ENCODE measurements at regions not wholly inside any gene's neighbourhood (a gene's known extent, or its start where the extent isn't known, plus 50 kb on each side); places are given as distances from the start of the nearest gene placed in this dataset.

DNA sequence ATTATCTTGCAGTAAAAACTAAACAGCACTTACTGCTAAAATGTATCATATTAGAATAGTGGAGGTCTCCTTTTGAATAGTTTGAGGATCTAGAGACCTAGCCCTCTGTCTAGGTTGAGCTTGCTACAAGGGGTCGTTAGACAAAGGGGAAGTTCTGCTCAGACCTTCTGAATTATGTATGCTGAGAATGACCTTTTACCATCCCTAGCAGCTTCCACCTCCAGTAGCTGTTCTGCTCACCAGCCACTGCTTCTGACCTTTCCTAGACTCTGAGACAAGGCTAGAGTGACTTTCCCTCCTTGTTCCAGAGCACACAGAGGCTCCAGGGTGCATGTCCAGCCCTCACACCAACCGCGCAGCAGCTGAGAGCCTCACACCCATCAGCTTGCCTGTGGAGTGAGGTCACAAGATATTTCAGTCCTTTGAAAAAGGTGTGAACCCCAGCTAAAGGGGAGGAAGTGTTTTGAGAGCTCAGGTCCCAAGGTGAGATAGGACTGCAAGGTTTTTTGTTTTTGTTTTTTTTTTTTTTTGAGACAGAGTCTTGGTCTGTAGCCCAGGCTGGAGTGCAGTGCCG is 289.3 kb upstream of the TNP1 start:
- DNase-seq: no peak

DNA sequence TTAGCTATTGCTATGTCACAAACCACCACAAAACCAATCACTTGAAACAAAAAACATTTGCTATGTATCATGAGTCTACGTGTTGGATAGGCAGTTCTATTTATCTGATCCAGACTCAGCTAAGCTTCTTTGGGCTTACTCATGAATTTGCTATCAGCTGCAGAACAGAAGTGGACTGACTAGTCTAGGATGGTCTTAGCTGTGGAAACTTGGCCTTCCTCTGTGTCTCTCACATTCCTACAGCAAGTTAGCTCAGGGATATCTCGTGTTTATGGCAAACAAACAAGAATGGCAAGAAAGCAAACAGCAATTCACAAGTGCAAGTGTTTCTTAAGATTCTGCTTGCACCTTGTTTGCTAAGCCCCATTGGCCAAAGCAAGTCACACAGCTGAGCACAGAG is 288.0 kb upstream of the TNP1 start:
- no peak for DNase-seq

DNA sequence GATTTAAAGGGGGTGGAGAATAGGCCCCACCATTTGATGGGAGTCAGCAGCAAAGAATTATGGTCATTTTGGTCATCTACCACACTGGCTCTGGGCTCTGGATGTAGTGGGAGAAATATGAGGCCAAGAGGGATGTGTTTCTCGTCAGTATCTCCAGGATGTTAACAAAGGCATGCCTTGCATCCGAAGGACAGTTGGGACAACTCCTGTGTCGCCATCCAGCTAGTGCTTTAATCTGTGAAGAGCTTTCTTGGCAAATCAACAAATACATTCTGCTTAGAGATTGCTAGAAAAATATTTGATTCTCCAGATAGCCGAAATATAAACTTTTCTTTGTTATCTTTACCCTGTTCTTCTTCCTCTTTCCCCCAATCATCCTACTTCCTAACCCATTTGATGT is 287.1 kb upstream of the TNP1 start:
- DNase-seq: no peak

DNA sequence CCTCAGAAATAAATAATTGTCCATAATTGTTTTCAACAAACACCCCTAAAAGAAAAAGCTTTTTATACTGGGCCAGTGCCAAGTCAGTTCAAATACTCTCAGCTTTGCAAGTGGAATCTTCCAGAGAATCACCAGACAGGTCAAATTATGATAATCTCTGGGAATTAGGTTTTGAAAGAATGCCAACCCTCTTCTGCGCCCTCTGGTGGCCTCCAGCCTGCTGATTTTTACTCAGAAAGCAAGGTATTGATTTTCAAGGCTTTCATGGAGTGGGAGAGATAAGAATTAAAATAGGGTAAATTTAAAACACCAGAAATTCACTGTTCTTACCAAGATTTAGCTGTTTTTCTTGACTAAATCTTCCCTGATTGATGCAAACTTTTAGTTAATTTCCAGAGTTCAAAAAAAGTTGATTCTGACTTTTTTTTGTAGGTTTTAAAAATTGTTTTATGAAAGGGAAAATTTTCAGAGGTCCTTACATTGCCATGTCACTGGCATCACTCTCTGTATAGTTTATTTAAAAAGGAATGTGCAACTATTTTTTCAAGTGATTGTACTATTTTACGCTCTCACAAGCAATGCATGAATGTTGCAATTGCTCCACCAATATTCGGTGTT is 282.9 kb upstream of the TNP1 start:
- DNase-seq: no peak

DNA sequence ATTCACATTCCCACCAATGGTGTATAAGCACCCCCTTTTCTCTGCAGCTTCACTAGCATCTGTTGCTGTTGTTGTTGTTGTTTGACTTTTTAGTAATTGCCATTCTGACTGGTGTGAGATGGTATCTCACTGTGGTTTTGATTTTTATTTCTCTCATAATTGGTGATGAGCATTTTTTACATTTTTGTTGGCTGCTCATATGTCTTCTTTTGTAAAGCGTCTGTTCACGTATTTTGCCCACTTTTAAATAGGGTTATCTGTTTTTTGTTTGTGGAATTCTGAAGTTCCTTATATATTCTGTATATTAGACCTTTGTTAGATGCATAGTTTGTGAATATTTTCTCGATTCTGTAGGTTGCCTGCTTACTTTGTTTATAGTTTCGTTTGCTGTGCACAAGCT is 278.4 kb upstream of the TNP1 start:
- no peak for DNase-seq

DNA sequence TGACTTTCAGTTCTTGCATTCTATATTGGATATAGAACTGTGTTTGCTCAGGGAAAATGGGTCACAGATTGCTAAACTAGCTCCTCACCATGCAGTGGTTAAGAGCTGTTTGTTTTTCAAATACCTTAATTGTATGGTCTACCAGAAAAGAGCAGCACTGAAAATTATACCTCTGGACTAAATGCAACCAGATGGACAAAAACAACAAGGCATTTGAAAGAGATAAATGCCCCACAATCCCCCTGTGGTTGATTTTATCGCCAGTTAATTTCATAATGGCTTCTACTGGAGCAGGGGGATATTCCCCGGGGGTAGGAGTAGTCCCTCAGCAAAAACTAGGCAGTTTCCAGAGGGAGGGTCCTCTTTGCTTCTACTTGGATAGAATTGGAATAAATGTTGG is 267.9 kb upstream of the TNP1 start:
- DNase-seq: no peak

DNA sequence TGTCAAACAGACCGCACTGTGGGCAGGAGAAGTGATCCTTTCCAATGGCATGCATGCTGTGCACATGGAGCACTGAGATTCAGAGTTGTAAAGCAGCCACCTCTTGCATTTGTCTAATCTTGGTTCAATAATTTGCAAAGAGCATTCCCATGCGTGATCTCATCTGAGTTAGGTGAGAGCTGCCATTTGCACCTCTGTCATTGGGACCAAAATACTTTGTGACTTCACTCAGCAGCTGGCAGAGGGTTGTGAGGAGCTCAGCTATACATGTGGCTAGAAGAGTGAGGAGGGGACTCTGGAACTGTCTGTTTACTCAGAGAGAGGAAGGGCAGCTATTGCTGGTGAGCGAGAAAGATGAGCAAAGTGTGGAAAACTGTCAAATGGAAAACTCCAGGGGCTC is 265.1 kb upstream of the TNP1 start:
- DNase-seq: no peak

DNA sequence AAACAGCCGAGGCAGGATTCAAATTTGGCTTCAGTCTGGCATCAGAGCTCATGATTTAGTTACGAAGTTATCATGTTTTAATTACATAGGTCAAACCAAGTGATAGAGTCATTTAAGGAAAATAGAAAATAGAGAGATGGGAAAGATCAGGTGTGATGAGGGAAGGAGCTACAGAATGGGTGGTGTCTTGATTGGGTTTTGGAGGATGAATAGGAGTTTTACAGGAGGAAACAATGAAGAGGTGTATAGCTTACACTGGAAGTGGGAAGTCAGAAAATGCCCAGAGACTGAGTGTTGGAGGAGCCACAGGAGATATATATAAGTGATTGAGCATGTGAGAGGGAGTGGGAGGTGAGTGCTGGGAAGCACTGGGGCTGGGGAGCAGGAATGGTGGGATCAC is 264.2 kb upstream of the TNP1 start:
- DNase-seq: no peak

DNA sequence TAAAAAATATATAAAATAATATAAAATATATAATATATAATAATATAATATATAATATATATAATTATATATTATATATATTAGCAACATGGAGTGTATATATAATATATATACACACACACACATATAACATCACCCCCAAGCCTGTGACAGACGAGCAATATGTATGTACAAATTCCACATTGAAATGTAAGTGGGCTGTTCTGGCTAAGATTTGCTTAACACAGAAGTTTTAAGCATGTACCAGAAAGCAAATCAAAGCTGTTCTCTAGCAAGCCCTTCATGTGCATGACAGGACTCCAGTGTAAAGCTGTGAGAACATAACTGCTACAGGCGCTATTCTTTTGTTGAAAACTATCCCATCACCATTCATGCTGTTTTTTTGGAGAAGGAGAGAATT is 261.7 kb upstream of the TNP1 start:
- no peak for DNase-seq

DNA sequence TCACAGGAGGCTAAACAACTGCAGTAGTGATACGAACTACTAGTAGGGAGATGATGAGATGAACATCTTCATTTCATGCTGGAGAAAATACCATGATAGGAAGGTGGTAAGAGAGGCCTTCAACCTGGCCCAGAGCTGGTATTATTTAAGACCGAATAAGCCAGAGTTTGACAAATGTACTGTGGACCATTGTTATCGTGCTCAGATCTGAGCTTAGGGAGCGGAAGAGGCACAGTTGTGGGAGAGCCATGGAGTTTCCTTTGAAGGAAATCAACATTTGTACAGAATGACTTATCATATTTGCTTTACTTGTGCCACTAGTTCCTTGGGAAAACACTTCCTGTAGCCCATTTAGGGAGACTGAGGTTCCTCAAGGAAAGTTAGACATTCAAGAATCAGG is 260.6 kb upstream of the TNP1 start:
- no peak for DNase-seq

DNA sequence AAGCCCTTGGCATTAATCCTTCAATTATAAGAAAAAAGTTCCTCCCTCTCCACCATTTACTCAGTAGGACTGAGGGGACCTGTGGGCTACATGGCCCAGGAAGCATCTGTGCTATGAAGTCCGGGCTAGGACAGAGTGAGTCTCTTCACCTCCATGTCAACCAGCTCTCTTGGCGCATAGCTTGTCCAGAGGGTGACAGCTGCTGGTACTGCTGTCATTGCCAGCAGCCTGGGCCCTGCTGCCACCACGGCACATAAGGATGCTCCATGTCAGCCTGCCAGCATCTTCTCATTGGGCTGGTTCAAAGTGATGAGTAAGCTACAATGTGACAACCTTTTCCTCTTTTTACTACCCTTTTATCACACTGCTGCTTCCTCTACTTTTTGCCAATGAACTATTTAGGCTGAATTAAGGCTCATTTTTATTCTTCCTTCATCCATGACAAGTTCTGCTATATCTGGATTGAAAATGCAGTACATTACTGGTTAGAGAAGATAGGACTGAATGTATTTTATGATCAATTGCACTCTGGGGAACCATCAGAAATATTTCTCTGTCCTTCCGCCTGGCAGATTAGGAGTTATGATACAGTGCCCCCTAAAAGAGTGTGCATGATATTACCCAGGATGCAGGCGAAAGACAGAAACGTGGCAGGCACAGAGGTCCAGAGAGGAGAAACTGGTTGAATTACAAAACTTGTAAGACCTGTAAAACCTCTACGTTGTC is 258.9 kb upstream of the TNP1 start:
- DNase-seq: no peak

DNA sequence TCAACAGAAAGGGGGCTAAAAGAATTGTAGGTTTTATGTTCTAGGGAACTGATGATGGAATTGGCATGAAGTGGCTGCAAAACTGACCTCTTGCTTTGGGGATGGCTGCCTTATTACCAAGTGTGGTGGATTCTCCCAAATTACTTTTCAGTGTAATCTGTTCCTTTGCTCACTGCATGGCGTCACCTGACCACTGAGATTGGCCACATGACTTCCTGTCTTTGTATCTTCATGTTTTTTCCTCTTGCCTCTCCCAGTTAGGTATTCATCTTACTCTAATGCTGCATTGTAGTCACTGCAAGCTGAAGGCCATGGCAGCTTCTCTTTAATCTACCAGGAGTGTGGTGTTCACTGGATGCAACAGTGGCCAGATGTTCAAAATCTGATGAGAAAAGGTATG is 257.7 kb upstream of the TNP1 start:
- DNase-seq: no peak

DNA sequence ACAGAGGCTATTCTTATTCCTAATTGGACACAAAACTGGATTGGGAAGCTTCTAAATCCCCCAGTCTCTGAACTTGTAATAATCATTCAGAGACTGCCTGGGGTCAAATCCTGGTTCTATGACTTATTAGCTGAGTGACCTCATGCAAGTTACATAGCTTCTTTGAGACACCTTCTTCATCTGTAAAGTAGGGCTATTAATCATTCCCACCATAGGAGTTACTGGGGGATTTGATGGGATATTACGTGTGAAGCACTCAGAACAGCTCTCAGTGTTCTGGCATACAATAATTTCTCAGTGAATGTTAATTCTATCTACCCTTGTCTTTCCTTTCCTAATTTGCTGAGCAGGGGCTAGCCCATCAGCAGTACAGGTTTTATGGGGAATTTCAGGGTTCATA is 256.7 kb upstream of the TNP1 start:
- no peak for DNase-seq

DNA sequence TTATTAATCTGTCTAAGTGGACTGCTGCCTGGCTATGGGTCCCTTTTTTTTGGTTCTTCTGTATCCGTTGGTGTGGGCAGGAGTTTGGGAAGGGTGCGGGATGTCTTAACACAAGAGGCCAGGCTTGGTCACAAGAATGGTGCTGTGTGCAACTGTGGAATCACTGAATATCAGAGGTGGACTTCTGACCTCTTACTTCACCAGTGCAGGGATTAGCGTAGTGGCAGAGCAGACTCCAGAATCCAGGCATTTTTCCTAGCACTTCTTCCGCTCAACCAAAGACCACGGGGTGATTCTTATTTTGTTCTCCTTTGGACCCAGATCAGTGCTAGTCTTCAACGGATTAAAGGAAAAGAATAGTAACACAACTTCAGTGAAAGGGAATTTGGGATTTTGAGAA is 254.3 kb upstream of the TNP1 start:
- DNase-seq: no peak

DNA sequence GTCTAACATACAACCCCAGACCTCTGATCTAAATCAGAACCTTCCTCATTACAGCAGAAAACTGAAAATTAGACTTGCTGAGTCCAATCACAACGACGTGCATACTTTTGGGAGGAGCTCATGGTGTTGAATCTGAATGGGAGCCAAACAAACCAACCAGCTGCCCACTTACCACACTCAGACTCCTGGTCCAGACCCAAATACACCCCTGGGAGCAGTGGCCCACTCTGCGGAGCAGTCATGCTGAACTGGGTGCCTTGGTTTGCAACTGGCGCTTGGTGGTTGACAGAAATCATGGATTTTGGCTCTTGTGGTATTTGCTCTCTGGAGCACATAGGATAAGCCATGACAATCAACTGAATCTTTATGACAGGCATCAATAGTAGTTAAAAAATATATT is 253.6 kb upstream of the TNP1 start:
- DNase-seq: no peak

DNA sequence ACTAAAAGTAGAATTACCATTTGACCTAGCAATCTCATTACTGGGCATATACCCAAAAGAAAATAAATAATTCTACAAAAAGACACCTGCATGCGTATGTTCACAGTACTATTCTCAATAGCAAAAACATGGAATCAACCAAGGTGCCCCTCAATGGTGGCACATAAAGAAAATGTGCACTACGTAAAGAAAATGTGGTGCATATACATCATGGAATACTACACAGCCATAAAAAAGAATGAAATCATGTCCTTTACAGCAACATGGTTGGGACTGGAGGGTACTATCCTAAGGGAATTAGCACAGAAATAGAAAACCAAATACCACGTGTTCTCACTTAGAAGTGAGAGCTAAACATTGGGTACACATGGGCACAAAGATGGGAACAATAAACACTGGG is 250.7 kb upstream of the TNP1 start:
- no peak for DNase-seq

DNA sequence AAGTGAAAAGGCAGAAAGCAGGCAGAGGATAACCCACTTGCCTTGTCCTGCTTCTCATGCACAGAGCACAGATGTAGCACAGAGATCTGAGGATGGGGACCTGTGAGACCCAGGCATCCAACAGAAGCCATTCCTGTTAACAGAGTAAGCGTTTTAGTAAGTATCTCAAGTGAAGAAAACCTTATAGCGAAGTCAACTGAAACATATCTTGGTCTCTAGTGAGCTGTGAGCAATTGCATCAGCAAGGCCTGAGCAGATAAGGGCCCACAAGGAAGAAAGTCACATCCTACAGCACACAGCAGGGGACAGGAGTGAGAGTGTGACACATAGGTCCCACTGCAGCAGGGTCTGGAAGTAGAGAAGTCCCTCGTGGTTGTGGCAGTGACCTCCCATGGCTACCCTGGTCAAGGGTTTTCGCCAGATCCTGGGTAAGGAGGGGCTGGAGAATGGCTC is 248.7 kb upstream of the TNP1 start:
- no peak for DNase-seq

DNA sequence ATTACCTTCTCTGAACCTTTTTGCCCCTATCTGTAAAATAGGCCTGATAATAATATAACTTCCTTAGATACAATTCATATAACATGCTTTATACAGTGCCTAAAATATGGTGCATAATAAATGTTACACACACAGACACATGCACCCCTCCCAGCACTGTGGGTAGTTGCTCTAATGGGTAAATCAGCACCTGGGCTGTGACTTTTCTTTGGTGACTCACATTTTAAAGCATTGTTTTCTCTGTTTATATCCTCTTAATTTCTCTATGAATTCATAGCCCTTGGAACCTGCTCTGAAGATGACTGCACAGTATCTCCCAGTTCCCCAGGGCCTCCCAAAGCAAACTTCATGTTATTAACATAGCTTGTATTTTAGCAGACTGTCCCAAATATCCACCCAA is 248.2 kb upstream of the TNP1 start:
- no peak for DNase-seq

DNA sequence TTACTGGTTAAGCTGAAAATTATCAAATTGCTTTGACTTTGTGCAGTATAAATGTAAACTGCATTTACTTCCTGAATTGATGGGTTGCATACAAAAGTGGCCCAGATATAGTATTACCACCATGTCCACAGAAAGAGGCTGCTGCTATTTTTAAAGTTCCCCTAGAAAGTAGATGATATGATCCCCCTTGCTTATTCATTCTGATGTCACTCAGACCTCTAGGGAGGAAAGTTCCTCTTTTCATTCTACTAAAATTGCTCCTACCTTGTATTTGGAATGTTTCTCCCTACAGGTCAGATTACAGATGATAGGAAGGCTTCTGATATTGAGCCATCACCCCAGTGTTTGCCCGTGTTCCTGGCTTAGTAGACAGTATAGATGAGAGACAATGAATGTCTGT is 247.6 kb upstream of the TNP1 start:
- no peak for DNase-seq

DNA sequence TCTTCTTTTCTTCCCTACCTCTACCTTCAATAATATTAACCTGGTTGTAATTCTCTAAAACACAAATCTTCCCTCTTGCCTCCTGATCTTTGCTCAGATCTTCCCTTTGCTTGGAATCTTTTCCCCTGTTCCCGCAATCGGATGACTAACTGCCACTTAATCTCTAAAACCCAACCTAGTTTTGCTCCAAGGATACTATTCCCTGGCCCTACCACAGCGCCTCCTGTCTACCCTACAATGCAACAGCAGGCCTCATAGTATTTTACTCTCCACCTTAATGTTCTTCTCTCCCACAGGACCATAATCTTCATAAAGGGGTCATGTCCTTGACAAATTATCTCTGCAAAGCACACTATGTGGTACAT is 246.8 kb upstream of the TNP1 start:
- DNase-seq: no peak

DNA sequence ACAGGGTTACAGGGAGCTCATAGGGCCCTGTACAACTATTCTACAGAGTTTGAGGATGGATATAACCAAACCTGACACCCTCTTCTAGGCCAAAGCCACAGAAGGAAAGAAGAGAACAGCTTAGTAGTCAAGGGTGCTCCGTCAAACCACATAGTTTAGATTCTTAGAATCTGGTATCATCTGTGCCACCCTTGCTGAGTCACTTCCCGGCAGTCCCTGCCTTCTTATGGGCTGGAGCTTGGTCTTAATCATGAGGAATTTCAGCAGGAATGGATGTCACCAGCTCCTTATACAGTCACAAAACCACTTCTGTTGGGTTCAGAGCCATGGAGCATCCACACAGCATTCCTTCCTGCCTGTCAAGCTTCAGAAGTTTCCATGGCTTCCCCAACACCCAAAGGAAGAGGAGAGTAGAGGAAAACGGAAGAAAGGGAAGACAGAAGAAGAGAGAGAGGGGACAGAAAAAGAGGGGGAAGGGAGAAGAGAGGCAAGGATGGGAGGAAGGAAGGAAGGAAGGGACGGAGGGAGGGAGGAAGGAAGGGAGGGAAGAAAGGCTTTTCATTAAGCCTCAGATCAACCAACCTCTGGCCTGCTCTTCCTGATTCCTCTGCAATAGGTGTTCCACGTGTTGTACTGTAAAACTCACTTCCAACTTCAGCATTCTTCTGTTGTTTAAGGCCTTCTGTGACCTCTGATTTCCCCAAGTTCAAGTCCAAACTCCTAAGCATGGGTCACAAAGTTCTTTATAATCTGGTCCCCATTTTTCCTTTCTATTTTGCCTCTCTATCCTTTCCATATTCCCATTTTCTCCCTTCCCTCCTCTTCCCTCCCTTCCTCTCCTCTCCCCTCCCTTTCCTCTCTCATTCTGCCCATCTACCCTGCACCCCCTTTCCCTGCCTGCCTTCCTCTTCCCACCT is 246.1 kb upstream of the TNP1 start:
- no peak for DNase-seq

DNA sequence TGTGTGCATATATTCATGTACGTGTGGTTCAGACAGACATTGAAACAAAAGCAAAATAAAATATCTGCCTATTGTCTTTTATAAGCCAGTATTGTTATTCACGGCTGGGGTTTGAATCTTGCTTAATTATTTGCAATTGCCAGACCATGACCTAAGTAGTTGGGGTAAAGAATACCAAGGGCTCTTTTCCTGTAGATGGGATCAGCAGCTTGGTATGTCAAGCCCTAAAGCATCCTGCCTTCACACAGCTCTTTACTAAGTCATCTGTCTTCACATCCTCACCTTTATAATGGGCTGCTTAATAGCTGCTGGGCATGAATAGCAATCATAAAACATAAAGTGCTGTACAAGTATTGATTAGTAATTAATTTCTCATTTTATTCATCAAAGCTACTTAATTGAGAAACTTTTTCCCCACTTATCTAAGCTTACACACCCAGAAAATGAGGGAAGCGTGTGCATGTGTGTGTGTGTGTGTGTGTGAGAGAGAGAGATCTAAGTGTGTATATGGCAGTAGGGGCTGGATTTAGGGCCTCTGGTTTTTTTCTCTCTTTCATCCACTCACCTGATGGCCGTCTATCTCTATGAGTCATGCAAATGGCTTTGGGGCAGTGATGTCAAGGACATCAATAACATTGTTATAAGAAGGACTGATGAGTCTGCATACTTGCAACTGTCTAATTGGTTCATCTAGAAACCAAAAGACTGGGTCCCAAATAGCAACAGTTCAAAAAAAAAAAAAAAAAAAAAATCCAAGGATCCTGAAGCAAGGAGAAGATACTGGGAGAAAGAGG is 244.1 kb upstream of the TNP1 start:
- DNase-seq: no peak

DNA sequence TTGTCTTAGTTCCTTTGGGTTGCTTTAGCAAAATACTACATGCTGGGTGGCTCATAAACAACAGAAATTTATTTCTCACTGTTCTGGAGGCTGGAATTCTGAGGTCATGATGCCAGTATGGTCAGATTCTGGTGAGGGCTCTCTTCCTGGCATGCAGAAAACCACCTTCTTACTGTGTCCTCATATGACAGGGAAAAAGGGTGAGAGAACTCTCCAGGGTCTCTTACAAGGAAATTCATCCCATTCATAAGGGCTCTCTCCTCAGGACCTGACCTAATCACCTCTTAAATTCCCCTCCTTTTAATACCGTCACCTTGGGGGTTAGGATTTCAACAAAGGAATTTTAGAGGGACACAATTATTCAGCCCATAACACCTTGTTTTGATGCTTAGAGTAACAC is 243.1 kb upstream of the TNP1 start:
- DNase-seq: no peak

All from CD4-positive, alpha-beta T cell treated with Interleukin-17A for 1 hour (primary cell).